Activated naive CD8-positive, alpha-beta T cell (primary cell): ENCODE measurements at regions not wholly inside any gene's neighbourhood (a gene's known extent, or its start where the extent isn't known, plus 50 kb on each side); places are given as distances from the start of the nearest gene placed in this dataset.
A peak's percentile ranks its signal among the peaks of the same experiment; 100 is the strongest.

Experiments
- H3K27ac Mint-ChIP-seq: one replicate; pipeline ENCODE4 v1.8.0; 2021; ENCODE audit warnings: mixed read lengths
- H3K27me3 Mint-ChIP-seq: one replicate; pipeline ENCODE4 v1.8.0; 2021; ENCODE audit warnings: mixed read lengths
- H3K36me3 Mint-ChIP-seq: one replicate; pipeline ENCODE4 v1.8.0; 2021; ENCODE audit warnings: mixed read lengths
- H3K4me1 Mint-ChIP-seq: one replicate; pipeline ENCODE4 v1.8.0; 2021; ENCODE audit warnings: low read depth, mixed read lengths
- H3K4me3 Mint-ChIP-seq: one replicate; pipeline ENCODE4 v1.8.0; 2021; ENCODE audit warnings: mild to moderate bottlenecking, mixed read lengths
- H3K9me3 Mint-ChIP-seq: one replicate; pipeline ENCODE4 v1.8.0; 2021; ENCODE audit warnings: low read depth, mixed read lengths

DNA sequence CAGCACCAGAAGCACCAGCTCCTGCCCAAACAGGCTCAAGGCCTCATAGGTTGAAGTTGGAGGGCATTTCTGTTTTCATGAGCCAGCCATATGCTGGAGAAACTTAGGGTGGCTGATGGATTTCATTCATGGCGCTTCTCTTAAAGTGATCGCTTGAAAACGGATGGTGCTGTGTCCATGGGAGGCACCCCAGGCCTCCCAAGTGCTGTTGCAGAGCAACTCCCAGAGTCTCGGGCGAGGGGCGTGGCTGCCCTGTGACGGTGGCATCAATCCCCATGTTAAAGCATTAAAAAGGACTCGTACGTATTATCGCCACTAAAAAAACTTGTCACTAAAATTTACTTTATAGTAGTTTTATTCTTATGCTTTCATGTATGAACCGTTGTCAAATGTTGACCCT lies 128.3 kb downstream of the MRPL36 start:
- Mint-ChIP-seq H3K4me3 (no peak overlapping the region), H3K36me3 (no peaks in the 10 kb centered on the region), H3K4me1 (peaks cover 19% of the 10 kb centered on the region), H3K27me3 (peaks cover 32% of the 10 kb centered on the region), H3K9me3 (no peaks in the 10 kb centered on the region), H3K27ac (no peak overlapping the region)

DNA sequence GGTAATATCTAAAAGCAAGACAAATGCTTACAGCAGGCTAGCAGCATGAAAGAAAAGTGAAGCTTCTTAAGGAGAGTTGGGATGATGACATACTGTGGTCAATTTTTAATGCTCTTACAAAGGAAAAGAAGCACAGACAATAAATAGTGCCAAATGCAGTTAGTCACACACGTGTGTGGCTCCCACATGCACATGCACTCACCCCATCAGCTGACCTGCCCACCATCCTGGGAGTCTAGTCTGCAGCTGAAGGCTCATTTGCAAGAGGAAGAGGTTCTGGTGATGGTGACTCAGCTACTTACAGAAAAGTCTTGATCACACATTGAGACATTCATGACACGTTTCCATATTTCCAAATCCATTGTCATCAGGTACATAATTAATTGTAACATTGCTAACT lies 129.3 kb downstream of the MRPL36 start:
- H3K9me3 Mint-ChIP-seq = no peaks in the 10 kb centered on the region
- H3K27me3 Mint-ChIP-seq = peaks cover 41% of the 10 kb centered on the region
- peak overlapping the region; percentile 1 for H3K27ac Mint-ChIP-seq
- H3K4me1 Mint-ChIP-seq = peaks cover 24% of the 10 kb centered on the region
- H3K4me3 Mint-ChIP-seq = no peak overlapping the region
- H3K36me3 Mint-ChIP-seq = no peaks in the 10 kb centered on the region

DNA sequence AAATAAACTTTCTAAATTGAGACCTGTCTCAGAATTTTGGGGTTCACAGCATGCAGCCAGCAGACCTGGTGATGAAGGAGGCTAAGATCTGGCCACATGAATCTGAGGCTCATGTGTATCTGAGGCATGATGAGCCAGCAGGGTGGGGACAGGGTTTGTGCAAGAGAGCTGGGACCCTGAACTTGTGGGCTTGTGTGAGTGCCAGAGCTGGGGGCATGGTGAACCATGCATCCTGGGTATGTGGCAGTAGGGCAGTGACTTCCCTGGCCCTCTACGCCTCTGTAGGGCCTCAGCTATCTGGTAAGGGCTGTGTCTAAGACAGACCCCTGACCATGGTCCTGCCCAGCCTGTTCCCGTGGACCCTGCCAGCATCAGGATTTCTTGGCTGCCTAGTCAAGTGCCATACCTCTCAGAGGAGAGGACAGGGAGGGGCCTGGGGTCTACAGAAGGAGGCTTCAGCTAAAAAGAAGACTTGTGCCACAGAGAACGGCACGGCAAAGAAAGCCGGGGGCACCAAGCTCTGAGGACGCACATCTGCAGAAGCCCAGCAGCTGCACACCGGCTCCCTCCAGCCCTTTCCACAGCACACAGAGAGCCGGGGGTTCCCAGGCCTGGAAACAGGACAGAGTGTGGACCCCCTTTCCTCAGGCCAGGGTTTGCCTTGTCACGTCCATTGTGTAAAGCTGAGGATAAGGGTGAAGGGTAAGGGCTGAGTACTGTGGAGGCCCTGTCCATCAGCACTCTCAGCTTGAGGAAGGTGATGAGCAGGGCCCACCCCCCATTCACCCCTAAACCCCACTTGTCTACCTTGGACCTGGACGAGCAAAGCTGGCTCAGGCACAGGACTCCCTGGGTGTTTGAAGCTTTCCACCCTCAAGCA lies 130.1 kb downstream of the MRPL36 start:
- Mint-ChIP-seq H3K36me3 (no peaks in the 10 kb centered on the region), H3K4me3 (no peak overlapping the region), H3K27ac (no peak overlapping the region), H3K27me3 (peaks cover 49% of the 10 kb centered on the region), H3K4me1 (peaks cover 24% of the 10 kb centered on the region), H3K9me3 (no peaks in the 10 kb centered on the region)

DNA sequence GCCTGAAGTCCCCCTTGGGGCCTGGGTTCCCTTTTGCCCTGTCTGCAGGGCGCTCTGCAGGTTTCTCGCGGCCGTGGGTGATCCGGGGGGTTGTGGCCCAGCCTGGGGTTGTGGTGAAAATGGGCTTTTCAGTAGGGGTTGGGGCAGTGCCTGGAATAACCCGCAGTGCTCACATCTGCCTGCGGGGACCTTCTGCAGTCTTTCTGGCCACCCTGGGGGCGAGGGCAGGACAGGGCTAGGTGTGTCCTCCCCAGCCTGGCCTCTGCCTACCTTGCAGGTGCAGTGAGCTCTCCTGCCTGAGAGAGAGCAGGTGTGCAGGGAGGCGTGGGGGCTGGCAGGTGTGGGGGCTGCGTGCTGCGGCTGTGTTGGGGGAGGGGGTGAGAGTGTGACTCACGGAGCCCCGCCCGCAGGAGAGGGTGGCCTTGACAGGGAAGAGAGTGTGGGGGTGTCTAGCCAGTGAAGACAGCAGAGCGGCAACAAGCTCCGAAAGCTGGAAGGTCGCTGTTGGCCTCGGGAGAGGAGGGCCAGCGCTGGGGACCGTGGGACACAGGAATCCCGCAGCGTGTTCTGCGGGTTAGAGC lies 131.4 kb downstream of the MRPL36 start:
- Mint-ChIP-seq H3K36me3 (no peaks in the 10 kb centered on the region), H3K27me3 (peaks cover 51% of the 10 kb centered on the region), H3K4me3 (peak overlapping the region; percentile 23), H3K9me3 (no peaks in the 10 kb centered on the region), H3K27ac (no peak overlapping the region), H3K4me1 (peaks cover 24% of the 10 kb centered on the region)

DNA sequence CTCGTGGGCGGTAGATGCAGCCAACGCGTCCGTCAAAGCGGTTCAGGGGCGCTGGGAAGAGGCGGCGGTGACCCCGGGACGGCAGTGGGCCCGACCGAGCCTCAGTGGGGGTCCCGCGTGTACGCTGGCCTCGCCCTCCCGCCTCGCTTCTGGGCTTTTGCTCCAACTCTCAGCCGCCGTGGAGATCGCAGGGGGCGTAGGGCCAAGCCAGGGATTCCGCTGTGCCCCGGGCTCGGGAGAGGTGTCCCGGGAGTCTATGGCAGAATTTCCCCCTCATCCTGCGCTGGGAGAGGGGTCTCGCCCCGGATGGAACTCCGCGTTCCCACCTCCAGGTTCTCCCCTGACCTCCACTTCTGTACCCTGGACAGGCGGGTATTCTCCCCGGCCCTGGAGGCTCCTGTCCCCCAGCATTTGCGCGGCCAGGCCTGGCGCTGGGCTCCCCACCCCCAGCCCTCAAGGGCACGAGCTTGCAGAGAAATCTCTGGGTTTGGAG lies 131.9 kb downstream of the MRPL36 start:
- Mint-ChIP-seq H3K27ac (no peak overlapping the region), H3K27me3 (peaks cover 51% of the 10 kb centered on the region), H3K4me3 (no peak overlapping the region), H3K4me1 (peaks cover 24% of the 10 kb centered on the region), H3K36me3 (no peaks in the 10 kb centered on the region), H3K9me3 (no peaks in the 10 kb centered on the region)

DNA sequence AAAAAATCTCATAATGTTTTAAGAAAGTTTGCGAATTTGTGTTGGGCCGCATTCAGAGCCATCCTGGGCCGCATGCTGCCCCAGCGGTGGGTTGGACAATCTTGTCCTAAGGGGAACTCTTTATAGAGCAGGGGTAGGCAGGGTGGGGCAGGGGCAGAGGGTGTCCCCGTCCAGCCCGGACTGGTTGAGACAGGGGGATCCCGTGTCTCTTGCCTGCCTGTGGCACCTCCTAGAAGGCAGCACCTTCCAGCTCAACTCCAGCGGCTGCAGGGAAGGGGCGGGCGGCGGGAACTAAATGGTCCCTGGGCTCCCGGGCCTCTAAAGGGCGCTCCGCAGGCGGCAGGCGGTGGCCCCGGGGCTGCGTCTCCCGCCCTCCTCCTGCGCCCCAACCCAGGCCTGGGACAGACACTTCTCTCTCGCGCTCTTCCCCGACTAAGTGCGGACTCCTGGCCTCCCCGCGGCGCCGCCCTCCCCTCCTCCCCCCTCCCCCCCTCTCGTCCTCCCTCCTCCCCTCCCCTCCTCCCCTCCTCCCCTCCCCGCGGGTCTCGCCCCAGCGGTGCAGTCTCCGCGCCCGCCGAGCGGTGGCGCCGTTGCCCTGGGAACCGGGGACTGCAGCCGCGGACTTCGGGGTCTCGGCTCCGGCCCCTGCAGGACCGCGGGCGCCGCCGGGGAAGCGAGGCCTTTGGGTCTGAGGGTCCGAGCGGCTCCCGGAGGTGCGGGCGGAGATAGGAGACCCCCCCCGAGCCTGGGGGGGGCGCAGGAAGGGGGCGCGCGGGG lies 132.6 kb downstream of the MRPL36 start:
- peaks cover 48% of the 10 kb centered on the region for H3K27me3 Mint-ChIP-seq
- H3K36me3 Mint-ChIP-seq = no peaks in the 10 kb centered on the region
- no peak overlapping the region for H3K27ac Mint-ChIP-seq
- H3K4me3 Mint-ChIP-seq = peak overlapping the region; percentile 54
- H3K4me1 Mint-ChIP-seq = peaks cover 24% of the 10 kb centered on the region
- H3K9me3 Mint-ChIP-seq = no peaks in the 10 kb centered on the region

DNA sequence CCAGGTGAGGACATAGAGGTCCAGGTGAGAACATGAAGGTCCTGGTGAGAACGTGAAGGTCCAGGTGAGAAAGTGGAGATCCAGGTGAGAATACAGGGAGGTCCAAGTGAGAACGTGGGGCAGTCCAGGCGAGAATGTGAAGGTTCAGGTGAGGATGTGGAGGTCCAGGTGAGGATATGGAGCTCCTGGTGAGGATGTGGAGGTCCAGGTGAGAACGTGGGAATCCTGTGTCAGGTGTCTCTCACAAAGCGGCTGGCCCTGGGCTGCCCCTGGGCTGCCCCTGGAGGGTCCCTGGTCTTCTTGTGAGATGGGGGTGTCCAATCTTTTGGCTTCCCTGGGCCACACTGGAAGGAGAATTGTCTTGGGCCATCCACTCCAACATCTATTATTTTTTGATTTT lies 133.4 kb downstream of the MRPL36 start:
- H3K9me3 Mint-ChIP-seq = no peaks in the 10 kb centered on the region
- peak overlapping the region; percentile 54 for H3K4me3 Mint-ChIP-seq
- H3K4me1 Mint-ChIP-seq = peaks cover 24% of the 10 kb centered on the region
- peaks cover 48% of the 10 kb centered on the region for H3K27me3 Mint-ChIP-seq
- H3K27ac Mint-ChIP-seq = no peak overlapping the region
- no peaks in the 10 kb centered on the region for H3K36me3 Mint-ChIP-seq

DNA sequence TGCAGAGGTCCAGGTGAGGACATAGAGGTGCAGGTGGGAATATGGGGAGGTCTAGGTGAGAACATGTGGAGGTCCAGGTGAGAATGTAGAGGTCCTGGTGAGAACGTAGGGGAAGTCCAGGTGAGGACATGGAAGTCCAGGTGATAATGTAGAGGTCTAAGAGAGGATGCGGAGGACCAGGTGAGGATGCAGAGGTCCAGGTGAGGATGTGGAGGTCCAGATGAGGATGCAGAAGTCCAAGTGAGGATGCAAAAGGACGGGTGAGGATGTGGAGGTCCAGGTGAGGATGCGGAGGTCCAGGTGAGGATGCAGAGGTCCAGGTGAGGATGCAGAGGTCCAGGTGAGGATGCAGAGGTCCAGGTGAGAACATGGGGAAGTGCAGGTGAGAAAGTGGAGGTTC lies 133.8 kb downstream of the MRPL36 start:
- no peak overlapping the region for H3K27ac Mint-ChIP-seq

DNA sequence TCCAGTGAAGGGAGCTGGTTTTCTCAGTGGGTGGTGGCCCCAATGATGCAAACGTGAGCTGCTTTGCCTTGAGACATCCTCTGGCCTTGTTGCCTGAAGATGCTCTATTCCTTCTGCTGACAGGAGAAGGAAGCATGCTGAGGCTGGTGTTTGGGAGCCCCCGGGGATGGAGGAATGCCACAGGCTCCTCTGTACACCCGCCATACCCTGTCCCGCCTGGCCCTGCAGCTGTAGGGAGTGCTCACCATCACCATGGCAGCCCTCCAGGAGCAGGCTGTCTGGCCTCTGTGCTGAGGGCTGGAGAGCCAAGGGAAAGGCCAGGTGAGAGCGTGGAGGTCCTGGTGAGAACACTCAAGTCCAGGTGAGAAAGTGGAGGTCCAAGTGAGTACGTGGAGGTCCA lies 134.4 kb downstream of the MRPL36 start:
- H3K4me3 Mint-ChIP-seq = no peak overlapping the region
- no peaks in the 10 kb centered on the region for H3K9me3 Mint-ChIP-seq
- H3K4me1 Mint-ChIP-seq = peaks cover 23% of the 10 kb centered on the region
- no peaks in the 10 kb centered on the region for H3K36me3 Mint-ChIP-seq
- no peak overlapping the region for H3K27ac Mint-ChIP-seq
- H3K27me3 Mint-ChIP-seq = peaks cover 45% of the 10 kb centered on the region

More for the DNA sequence above, 133.8 kb downstream of the MRPL36 start:
- peaks cover 24% of the 10 kb centered on the region for H3K4me1 Mint-ChIP-seq
- H3K27me3 Mint-ChIP-seq = peaks cover 47% of the 10 kb centered on the region
- H3K9me3 Mint-ChIP-seq = no peaks in the 10 kb centered on the region
- peak overlapping the region; percentile 66 for H3K4me3 Mint-ChIP-seq
- H3K36me3 Mint-ChIP-seq = no peaks in the 10 kb centered on the region

DNA sequence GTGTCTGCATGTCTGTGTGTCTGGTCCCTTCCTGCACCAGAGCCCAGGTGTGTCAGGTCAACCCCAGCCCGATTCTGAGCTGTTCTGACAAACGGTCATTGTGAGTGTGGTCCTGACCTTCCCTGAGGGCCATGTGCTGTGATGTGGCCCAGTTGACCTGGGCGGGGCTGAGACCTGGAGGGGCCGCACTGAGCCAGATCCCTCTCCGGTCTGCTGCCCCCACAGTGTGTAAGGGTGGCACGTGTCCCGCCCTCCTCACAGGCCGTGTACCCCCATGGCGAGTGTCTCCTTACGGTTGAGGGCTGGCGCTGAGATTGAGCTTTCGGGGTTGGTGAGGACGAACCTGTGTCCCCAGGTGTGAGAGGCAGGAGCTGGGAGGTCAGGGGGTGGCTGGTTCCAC lies 136.5 kb downstream of the MRPL36 start:
- H3K4me3 Mint-ChIP-seq = no peak overlapping the region
- H3K9me3 Mint-ChIP-seq = no peaks in the 10 kb centered on the region
- peaks cover 11% of the 10 kb centered on the region for H3K4me1 Mint-ChIP-seq
- peaks cover 39% of the 10 kb centered on the region for H3K27me3 Mint-ChIP-seq
- no peak overlapping the region for H3K27ac Mint-ChIP-seq
- H3K36me3 Mint-ChIP-seq = no peaks in the 10 kb centered on the region

DNA sequence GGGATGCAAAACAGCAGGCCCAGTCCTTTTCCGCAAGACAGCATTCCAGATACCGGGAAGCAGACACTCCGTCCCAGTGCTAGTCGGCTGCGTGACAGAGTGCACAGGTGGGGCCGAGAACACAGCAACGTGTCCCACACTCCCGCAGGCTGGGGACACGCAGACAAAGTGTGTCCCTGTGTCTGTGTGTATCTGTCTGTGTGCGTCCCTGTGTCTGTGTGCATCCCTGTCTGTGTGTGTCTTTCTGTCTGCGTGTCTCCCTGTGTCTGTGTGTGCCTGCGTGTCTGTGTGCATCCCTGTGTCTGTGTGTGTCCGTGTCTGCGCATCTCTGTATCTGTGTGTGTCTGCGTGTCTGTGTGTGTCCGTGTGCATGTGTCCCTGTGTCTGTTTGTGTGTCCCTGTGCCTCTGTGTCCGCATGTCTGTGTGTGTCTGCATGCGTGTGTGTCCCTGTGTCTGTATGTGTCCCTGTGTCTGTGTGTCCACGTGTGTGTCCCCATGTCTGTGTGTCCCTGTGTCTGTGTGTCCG lies 137.0 kb downstream of the MRPL36 start:
- Mint-ChIP-seq H3K36me3 (no peaks in the 10 kb centered on the region), H3K27ac (no peak overlapping the region), H3K27me3 (peaks cover 42% of the 10 kb centered on the region), H3K4me1 (peaks cover 9% of the 10 kb centered on the region), H3K9me3 (no peaks in the 10 kb centered on the region), H3K4me3 (no peak overlapping the region)

DNA sequence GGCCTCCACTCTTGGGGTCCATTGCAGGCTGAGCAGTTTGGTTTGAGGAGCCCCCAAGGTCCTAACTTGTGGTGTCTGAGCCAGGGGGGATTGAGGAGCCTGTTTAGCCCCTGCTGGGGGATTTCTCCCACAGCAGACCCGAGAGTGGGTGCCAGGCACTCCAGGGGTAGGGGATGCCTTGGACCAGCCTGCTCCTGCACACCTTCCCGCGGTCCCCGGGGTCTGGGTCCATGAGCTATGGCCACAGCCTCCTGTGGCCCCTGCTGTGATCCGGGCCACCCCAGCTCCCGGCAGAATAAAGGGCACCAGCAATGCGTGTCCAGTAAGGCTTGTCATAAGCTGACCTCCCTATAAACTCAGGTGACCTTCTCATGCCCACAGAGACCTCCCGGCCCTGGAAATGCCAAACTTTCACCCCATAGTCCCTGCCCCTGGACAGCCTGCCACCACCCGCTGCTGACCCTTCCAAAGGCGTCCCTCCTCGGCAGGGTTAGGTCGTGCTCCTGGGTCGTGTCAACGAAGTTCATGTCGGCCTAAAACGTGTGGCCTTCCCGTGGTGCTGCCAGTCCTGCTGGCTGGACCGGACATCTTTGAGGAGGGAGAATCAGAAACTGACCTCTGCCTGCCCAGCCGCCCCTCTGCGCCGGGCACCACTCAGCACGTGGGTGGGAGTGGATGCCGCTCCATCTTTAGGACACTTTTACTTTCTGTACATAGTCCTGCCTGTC lies 137.6 kb downstream of the MRPL36 start:
- H3K4me3 Mint-ChIP-seq = no peak overlapping the region
- H3K27me3 Mint-ChIP-seq = peaks cover 42% of the 10 kb centered on the region
- peaks cover 9% of the 10 kb centered on the region for H3K4me1 Mint-ChIP-seq

DNA sequence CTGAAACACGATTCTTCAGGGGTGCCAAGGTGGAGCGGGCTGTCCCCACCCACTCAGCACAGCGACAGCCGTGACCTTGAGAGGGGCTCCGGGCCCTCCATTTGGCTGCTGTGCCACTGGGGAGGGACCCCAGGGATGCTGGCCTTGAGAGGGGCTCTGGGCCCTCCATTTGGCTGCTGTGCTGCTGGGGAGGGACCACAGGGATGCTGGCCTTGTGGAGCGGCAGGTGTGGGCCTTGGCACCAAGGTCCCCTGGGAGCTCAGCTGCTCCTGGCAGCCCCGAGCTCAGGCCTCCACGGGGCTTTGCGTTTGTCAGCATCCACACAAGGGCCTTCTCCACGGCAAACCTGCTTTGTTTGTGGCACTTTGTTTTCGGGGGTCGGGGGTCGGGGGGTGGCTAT lies 137.6 kb upstream of the LPCAT1 start:
- Mint-ChIP-seq H3K27me3 (peaks cover 40% of the 10 kb centered on the region), H3K4me1 (peaks cover 5% of the 10 kb centered on the region), H3K4me3 (no peak overlapping the region), H3K36me3 (no peaks in the 10 kb centered on the region), H3K27ac (no peak overlapping the region), H3K9me3 (no peaks in the 10 kb centered on the region)

More for the DNA sequence above, 137.6 kb downstream of the MRPL36 start:
- Mint-ChIP-seq H3K27ac (no peak overlapping the region), H3K9me3 (no peaks in the 10 kb centered on the region), H3K36me3 (no peaks in the 10 kb centered on the region)

DNA sequence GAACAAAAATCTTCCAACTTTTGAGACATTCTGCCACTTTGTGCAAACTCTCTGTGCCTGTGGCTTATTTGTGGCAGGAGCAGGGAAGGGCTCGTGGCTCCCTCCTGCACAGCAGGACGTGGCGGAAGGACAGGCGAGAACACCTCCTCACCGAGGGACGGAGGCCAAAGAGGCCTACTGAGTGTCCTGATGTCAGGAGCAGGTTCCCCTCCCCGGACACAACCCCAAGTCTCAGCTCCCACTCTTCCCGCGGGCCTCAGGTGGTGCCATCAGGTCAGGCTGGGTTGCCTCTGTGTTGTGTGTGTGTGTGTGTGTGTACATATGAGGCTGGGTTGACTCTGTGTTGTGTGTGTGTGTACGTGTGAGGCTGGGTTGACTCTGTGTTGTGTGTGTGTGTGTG lies 136.8 kb upstream of the LPCAT1 start:
- Mint-ChIP-seq H3K36me3 (no peaks in the 10 kb centered on the region), H3K9me3 (no peaks in the 10 kb centered on the region), H3K27me3 (peaks cover 33% of the 10 kb centered on the region), H3K4me1 (no peaks in the 10 kb centered on the region), H3K27ac (no peak overlapping the region), H3K4me3 (no peak overlapping the region)
